GM23338 (cell line): ENCODE measurements at regions not wholly inside any gene's neighbourhood (a gene's known extent, or its start where the extent isn't known, plus 50 kb on each side); places are given as distances from the start of the nearest gene placed in this dataset.

Experiments
- ATAC-seq: fragments of 200-7000 bp; cut with Tn5 transposase; 3 replicates; pipeline ENCODE4 v1.9.1; 2020
- DNase-seq: peaks from one replicate; pipeline ENCODE4 v3.0.0-alpha.2; 2015; ENCODE audit warnings: low spot score
- H2AFZ ChIP-seq: fragments of 200-600 bp; sonication (generic); 2 replicates; pipeline ENCODE4 v1.8.0; 2016; ENCODE audit warnings: antibody characterized with exemption, mild to moderate bottlenecking, moderate library complexity
- H3F3A ChIP-seq: fragments of 200-600 bp; sonication (generic); replicated peaks from 2 replicates; pipeline ENCODE4 v1.8.0; 2017; ENCODE audit warnings: antibody characterized with exemption, mixed run types, low read depth
- H3K27ac ChIP-seq: fragments of 200-600 bp; sonication (generic); 2 replicates; pipeline ENCODE4 v1.6.1; 2016; ENCODE audit warnings: low read depth
- H3K27me3 ChIP-seq: fragments of 200-600 bp; sonication (generic); 2 replicates; pipeline ENCODE4 v1.8.0; 2016; ENCODE audit warnings: mild to moderate bottlenecking, mixed run types, moderate library complexity; ENCODE audit not compliant: insufficient read depth
- H3K36me3 ChIP-seq: fragments of 200-600 bp; sonication (generic); 2 replicates; pipeline ENCODE4 v1.8.0; 2016; ENCODE audit warnings: mild to moderate bottlenecking; ENCODE audit not compliant: insufficient read depth
- H3K4me1 ChIP-seq: fragments of 200-600 bp; sonication (generic); 2 replicates; pipeline ENCODE4 v1.8.0; 2016; ENCODE audit warnings: mild to moderate bottlenecking, moderate library complexity; ENCODE audit not compliant: insufficient read depth
- H3K4me2 ChIP-seq: fragments of 200-600 bp; sonication (generic); 2 replicates; pipeline ENCODE4 v1.7.1; 2017; ENCODE audit warnings: mixed run types
- H3K4me3 ChIP-seq: fragments of 200-600 bp; sonication (generic); 2 replicates; pipeline ENCODE4 v1.6.1; 2016; ENCODE audit warnings: mixed run types
- H3K79me2 ChIP-seq: fragments of 200-600 bp; sonication (generic); replicated peaks from 2 replicates; pipeline ENCODE4 v1.8.0; 2017; ENCODE audit warnings: mild to moderate bottlenecking; ENCODE audit not compliant: insufficient read depth
- H3K9me2 ChIP-seq: fragments of 200-600 bp; sonication (generic); 2 replicates; pipeline ENCODE4 v1.8.0; 2017; ENCODE audit not compliant: insufficient read depth
- H4K20me1 ChIP-seq: fragments of 200-600 bp; sonication (generic); replicated peaks from 2 replicates; pipeline ENCODE4 v1.8.0; 2017; ENCODE audit warnings: mild to moderate bottlenecking; ENCODE audit not compliant: insufficient read depth
- H3K27ac Mint-ChIP-seq: 2 replicates; pipeline ENCODE4 v1.8.0; 2020; ENCODE audit warnings: inconsistent platforms, mild to moderate bottlenecking, moderate library complexity, mixed read lengths
- H3K27me3 Mint-ChIP-seq: 3 replicates; pipeline ENCODE4 v1.8.0; 2022; ENCODE audit warnings: low read depth, mild to moderate bottlenecking, moderate library complexity, mixed read lengths, inconsistent platforms; ENCODE audit not compliant: insufficient read depth, poor library complexity
- H3K36me3 Mint-ChIP-seq: 3 replicates; pipeline ENCODE4 v1.8.0; 2021; ENCODE audit warnings: low read depth, mild to moderate bottlenecking, inconsistent platforms, moderate library complexity, mixed read lengths
- H3K4me1 Mint-ChIP-seq: 3 replicates; pipeline ENCODE4 v1.8.0; 2020; ENCODE audit warnings: mild to moderate bottlenecking, inconsistent platforms, mixed read lengths
- H3K4me3 Mint-ChIP-seq: 3 replicates; pipeline ENCODE4 v1.8.0; 2021; ENCODE audit warnings: moderate library complexity, mild to moderate bottlenecking, inconsistent platforms, mixed read lengths
- H3K9me3 Mint-ChIP-seq: 3 replicates; pipeline ENCODE4 v1.8.0; 2020; ENCODE audit warnings: moderate library complexity, mild to moderate bottlenecking, inconsistent platforms, mixed read lengths
- CREB1 ChIP-seq: fragments of 250-450 bp; sonication (Bioruptor Pico); IDR thresholded peaks from 2 replicates; pipeline ENCODE4 v1.5.0; 2020; ENCODE audit warnings: low read depth, mild to moderate bottlenecking, moderate library complexity
- CTCF ChIP-seq, 2 experiments: fragments of 200-600 bp in 1 of 2; sonication (generic) in 1 of 2; conservative IDR thresholded peaks; 2 replicates each; pipeline versions ENCODE4 v1.5.1 to v1.6.1; 2016 to 2017; ENCODE audit warnings: antibody characterized with exemption in 2 of 2, low read depth in 2 of 2, mild to moderate bottlenecking in 2 of 2, moderate library complexity in 1 of 2
- ETS1 ChIP-seq: IDR thresholded peaks from 2 replicates; pipeline ENCODE4 v1.6.1; 2016; ENCODE audit warnings: antibody characterized with exemption
- EZH2 ChIP-seq: fragments of 200-600 bp; sonication (generic); IDR thresholded peaks from one replicate; pipeline ENCODE4 v1.8.0; 2017; ENCODE audit warnings: antibody characterized with exemption, mild to moderate bottlenecking, low read depth; ENCODE audit not compliant: unreplicated experiment
- EZH2phosphoT487 ChIP-seq: fragments of 200-600 bp; sonication (generic); IDR thresholded peaks from one replicate; pipeline ENCODE4 v1.8.1; 2018; ENCODE audit warnings: antibody characterized with exemption; ENCODE audit not compliant: unreplicated experiment
- JUNB ChIP-seq: IDR thresholded peaks from one replicate; pipeline ENCODE4 v1.6.1; 2016; ENCODE audit warnings: antibody characterized with exemption; ENCODE audit not compliant: unreplicated experiment
- NANOG ChIP-seq: IDR thresholded peaks from 2 replicates; pipeline ENCODE4 v1.6.1; 2016; ENCODE audit warnings: antibody characterized with exemption, borderline replicate concordance
- POLR2AphosphoS5 ChIP-seq: IDR thresholded peaks from 2 replicates; pipeline ENCODE4 v1.6.1; 2016; ENCODE audit warnings: antibody characterized with exemption, low read depth
- REST ChIP-seq: IDR thresholded peaks from one replicate; pipeline ENCODE4 v1.6.1; 2018; ENCODE audit warnings: antibody characterized with exemption; ENCODE audit not compliant: unreplicated experiment
- STAT1 ChIP-seq: IDR thresholded peaks from one replicate; pipeline ENCODE4 v1.6.1; 2016; ENCODE audit warnings: antibody characterized with exemption; ENCODE audit not compliant: unreplicated experiment
- ZNF331 ChIP-seq: fragments of 250-450 bp; sonication (Bioruptor Pico); IDR thresholded peaks from 2 replicates; pipeline ENCODE4 v1.5.0; 2020; ENCODE audit warnings: low read depth, mild to moderate bottlenecking, moderate library complexity
- ZNF462 ChIP-seq: fragments of 250-450 bp; sonication (Bioruptor Pico); IDR thresholded peaks from 2 replicates; pipeline ENCODE4 v1.5.0; 2020; ENCODE audit warnings: mild to moderate bottlenecking, moderate library complexity

GRCh38 chr21:20106368-20106767 lies 891.8 kb upstream of the NCAM2 start:
- Histone ChIP-seq H3K27me3 (no peaks in the 10 kb centered on the region), H3K79me2 (no peaks in the 10 kb centered on the region), H3K9me2 (no peaks in the 10 kb centered on the region), H3F3A (no peaks in the 10 kb centered on the region), H4K20me1 (no peaks in the 10 kb centered on the region), H3K36me3 (no peaks in the 10 kb centered on the region), H3K27ac (no peak overlapping the region), H3K4me1 (peaks cover 3% of the 10 kb centered on the region), H3K4me2 (no peak overlapping the region), H3K4me3 (no peak overlapping the region), H2AFZ (no peak overlapping the region)
- peaks cover 3% of the 10 kb centered on the region for H3K27me3 Mint-ChIP-seq
- TF ChIP-seq POLR2AphosphoS5 (no peak), REST (no peak), NANOG (no peak), JUNB (no peak), CREB1 (CRISPR knock-in tag) (no peak), ZNF462 (CRISPR knock-in tag) (no peak), STAT1 (no peak), ETS1 (no peak), ZNF331 (CRISPR knock-in tag) (no peak), CTCF (conservative IDR thresholded peaks at IDR 0.05; ENCODE audit: low read depth in 2 of 2) (no peak), EZH2phosphoT487 (no peak), EZH2 (no peak)
- DNase-seq (no peak), ATAC-seq (no peak)
- no peaks in the 10 kb centered on the region for H3K36me3 Mint-ChIP-seq
- no peak overlapping the region for H3K4me3 Mint-ChIP-seq
- H3K9me3 Mint-ChIP-seq = no peaks in the 10 kb centered on the region
- peaks cover 11% of the 10 kb centered on the region for H3K4me1 Mint-ChIP-seq
- no peak overlapping the region for H3K27ac Mint-ChIP-seq
